Astrocyte (in vitro differentiated cells and primary cell): ENCODE measurements at regions not wholly inside any gene's neighbourhood (a gene's known extent, or its start where the extent isn't known, plus 50 kb on each side); places are given as distances from the start of the nearest gene placed in this dataset.

ENCODE experiments used
- DNase-seq: peaks from one replicate; pipeline ENCODE4 v3.0.0-alpha.2; 2010; ENCODE audit warnings: low read depth
- FAIRE-seq: peaks from 2 replicates; lab custom pipeline; 2011; peaks lifted over from hg19 to GRCh38; lab: Jason Lieb, UNC
- H2AFZ ChIP-seq: 2 replicates; pipeline ENCODE4 v1.6.0; 2012; ENCODE audit warnings: low read depth, low read length, inconsistent platforms
- H3K27ac ChIP-seq: 2 replicates; pipeline ENCODE4 v1.5.1; 2011; ENCODE audit warnings: low read depth, low read length, inconsistent platforms
- H3K27me3 ChIP-seq: 2 replicates; pipeline ENCODE4 v1.6.0; 2011; ENCODE audit warnings: low read length, inconsistent platforms; ENCODE audit not compliant: insufficient read depth
- H3K36me3 ChIP-seq: 2 replicates; pipeline ENCODE4 v1.5.1; 2011; ENCODE audit warnings: low read length, inconsistent platforms; ENCODE audit not compliant: insufficient read depth
- H3K4me1 ChIP-seq: 2 replicates; pipeline ENCODE4 v1.5.1; 2011; ENCODE audit warnings: low read length, inconsistent platforms; ENCODE audit not compliant: insufficient read depth
- H3K4me2 ChIP-seq: 2 replicates; pipeline ENCODE4 v1.6.0; 2012; ENCODE audit warnings: low read length, inconsistent platforms
- H3K4me3 ChIP-seq: 2 replicates; pipeline ENCODE4 v1.5.1; 2011; ENCODE audit warnings: low read depth, mild to moderate bottlenecking, low read length, inconsistent platforms; ENCODE audit not compliant: insufficient read depth
- H3K79me2 ChIP-seq: 2 replicates; pipeline ENCODE4 v1.6.0; 2012; ENCODE audit warnings: mild to moderate bottlenecking, low read length, inconsistent platforms; ENCODE audit not compliant: insufficient read depth
- H3K9ac ChIP-seq: 2 replicates; pipeline ENCODE4 v1.6.0; 2012; ENCODE audit warnings: mild to moderate bottlenecking, low read length, inconsistent platforms
- H3K9me3 ChIP-seq: 2 replicates; pipeline ENCODE4 v1.5.1; 2012; ENCODE audit warnings: low read depth, mild to moderate bottlenecking, low read length, inconsistent platforms; ENCODE audit not compliant: insufficient read depth
- H4K20me1 ChIP-seq: 2 replicates; pipeline ENCODE4 v1.6.0; 2012; ENCODE audit warnings: low read length, inconsistent platforms; ENCODE audit not compliant: insufficient read depth
- H3K27ac Mint-ChIP-seq: one replicate; pipeline ENCODE4 v1.8.0; 2021; ENCODE audit warnings: mild to moderate bottlenecking, mixed read lengths; ENCODE audit not compliant: unreplicated experiment
- H3K27me3 Mint-ChIP-seq: one replicate; pipeline ENCODE4 v1.8.0; 2021; ENCODE audit warnings: low read depth, mixed read lengths; ENCODE audit not compliant: unreplicated experiment
- H3K36me3 Mint-ChIP-seq: one replicate; pipeline ENCODE4 v1.8.0; 2021; ENCODE audit warnings: low read depth, mixed read lengths; ENCODE audit not compliant: unreplicated experiment
- H3K4me1 Mint-ChIP-seq: one replicate; pipeline ENCODE4 v1.8.0; 2021; ENCODE audit warnings: low read depth, mixed read lengths; ENCODE audit not compliant: unreplicated experiment
- H3K4me3 Mint-ChIP-seq: one replicate; pipeline ENCODE4 v1.8.0; 2021; ENCODE audit warnings: mild to moderate bottlenecking, moderate library complexity, mixed read lengths; ENCODE audit not compliant: unreplicated experiment
- H3K9me3 Mint-ChIP-seq: one replicate; pipeline ENCODE4 v1.8.0; 2021; ENCODE audit warnings: mild to moderate bottlenecking, mixed read lengths; ENCODE audit not compliant: unreplicated experiment
- EZH2 ChIP-seq: IDR thresholded peaks from 2 replicates; pipeline ENCODE4 v1.6.1; 2012; ENCODE audit warnings: mild to moderate bottlenecking, low read length, inconsistent platforms; ENCODE audit not compliant: insufficient read depth
- TF ChIP-seq, protein P1 (sequence below): IDR thresholded peaks from 2 replicates; pipeline ENCODE4 v1.5.1; 2011; ENCODE audit warnings: low read depth, mild to moderate bottlenecking, inconsistent platforms, low read length, moderate library complexity; ENCODE audit not compliant: insufficient read depth

GRCh38 chr20:57843941-57844625 is 134.3 kb upstream of the PMEPA1 start:
- FAIRE-seq: no peak
- Mint-ChIP-seq H3K36me3 (peaks cover 2% of the 10 kb centered on the region), H3K27me3 (peaks cover 80% of the 10 kb centered on the region), H3K27ac (no peak overlapping the region), H3K4me1 (no peaks in the 10 kb centered on the region), H3K4me3 (no peak overlapping the region), H3K9me3 (peaks cover 17% of the 10 kb centered on the region)
- Histone ChIP-seq H3K79me2 (no peaks in the 10 kb centered on the region), H3K9ac (no peak overlapping the region), H3K9me3 (no peaks in the 10 kb centered on the region), H2AFZ (no peak overlapping the region), H3K4me1 (peaks cover 3% of the 10 kb centered on the region), H3K27me3 (peaks cover 4% of the 10 kb centered on the region), H3K27ac (no peak overlapping the region), H4K20me1 (no peaks in the 10 kb centered on the region), H3K36me3 (no peaks in the 10 kb centered on the region), H3K4me2 (no peak overlapping the region), H3K4me3 (no peak overlapping the region)
- TF ChIP-seq EZH2: no peak
- TF ChIP-seq, protein P1, sequence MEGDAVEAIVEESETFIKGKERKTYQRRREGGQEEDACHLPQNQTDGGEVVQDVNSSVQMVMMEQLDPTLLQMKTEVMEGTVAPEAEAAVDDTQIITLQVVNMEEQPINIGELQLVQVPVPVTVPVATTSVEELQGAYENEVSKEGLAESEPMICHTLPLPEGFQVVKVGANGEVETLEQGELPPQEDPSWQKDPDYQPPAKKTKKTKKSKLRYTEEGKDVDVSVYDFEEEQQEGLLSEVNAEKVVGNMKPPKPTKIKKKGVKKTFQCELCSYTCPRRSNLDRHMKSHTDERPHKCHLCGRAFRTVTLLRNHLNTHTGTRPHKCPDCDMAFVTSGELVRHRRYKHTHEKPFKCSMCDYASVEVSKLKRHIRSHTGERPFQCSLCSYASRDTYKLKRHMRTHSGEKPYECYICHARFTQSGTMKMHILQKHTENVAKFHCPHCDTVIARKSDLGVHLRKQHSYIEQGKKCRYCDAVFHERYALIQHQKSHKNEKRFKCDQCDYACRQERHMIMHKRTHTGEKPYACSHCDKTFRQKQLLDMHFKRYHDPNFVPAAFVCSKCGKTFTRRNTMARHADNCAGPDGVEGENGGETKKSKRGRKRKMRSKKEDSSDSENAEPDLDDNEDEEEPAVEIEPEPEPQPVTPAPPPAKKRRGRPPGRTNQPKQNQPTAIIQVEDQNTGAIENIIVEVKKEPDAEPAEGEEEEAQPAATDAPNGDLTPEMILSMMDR: no peak
- no peak for DNase-seq

GRCh38 chr20:57842720-57843119 is 132.9 kb upstream of the PMEPA1 start:
- Histone ChIP-seq H3K9ac (no peak overlapping the region), H3K27me3 (peaks cover 2% of the 10 kb centered on the region), H3K4me1 (peaks cover 6% of the 10 kb centered on the region), H4K20me1 (no peaks in the 10 kb centered on the region), H3K4me3 (no peak overlapping the region), H3K79me2 (no peaks in the 10 kb centered on the region), H2AFZ (no peak overlapping the region), H3K9me3 (no peaks in the 10 kb centered on the region), H3K4me2 (no peak overlapping the region), H3K27ac (no peak overlapping the region), H3K36me3 (no peaks in the 10 kb centered on the region)
- peaks cover 79% of the 10 kb centered on the region for H3K27me3 Mint-ChIP-seq
- peaks cover 2% of the 10 kb centered on the region for H3K36me3 Mint-ChIP-seq
- H3K4me3 Mint-ChIP-seq: no peak overlapping the region
- peaks cover 17% of the 10 kb centered on the region for H3K9me3 Mint-ChIP-seq
- H3K27ac Mint-ChIP-seq: no peak overlapping the region
- no peaks in the 10 kb centered on the region for H3K4me1 Mint-ChIP-seq
- DNase-seq (no peak), FAIRE-seq (no peak)
- TF ChIP-seq EZH2: no peak
- TF ChIP-seq, protein P1: no peak

- Mint-ChIP-seq H3K4me3 (no peak overlapping the region), H3K4me1 (no peaks in the 10 kb centered on the region), H3K27ac (no peak overlapping the region), H3K9me3 (peaks cover 11% of the 10 kb centered on the region), H3K36me3 (peaks cover 2% of the 10 kb centered on the region), H3K27me3 (peaks cover 82% of the 10 kb centered on the region)
- Histone ChIP-seq H3K9ac (no peak overlapping the region), H3K79me2 (no peaks in the 10 kb centered on the region), H3K4me3 (no peak overlapping the region), H4K20me1 (no peaks in the 10 kb centered on the region), H2AFZ (no peak overlapping the region), H3K27me3 (no peaks in the 10 kb centered on the region), H3K9me3 (no peaks in the 10 kb centered on the region), H3K4me2 (no peak overlapping the region), H3K27ac (no peak overlapping the region), H3K4me1 (peaks cover 6% of the 10 kb centered on the region), H3K36me3 (no peaks in the 10 kb centered on the region)
- no peak for FAIRE-seq
- DNase-seq: no peak
- TF ChIP-seq, protein P1: no peak
Observed at GRCh38 chr20:57841297-57841866, 131.6 kb upstream of the PMEPA1 start.
